NOMO-1 (cell line): ENCODE measurements at regions not wholly inside any gene's neighbourhood (a gene's known extent, or its start where the extent isn't known, plus 50 kb on each side); places are given as distances from the start of the nearest gene placed in this dataset.
"Not testable (repeated sequence)": the region's sequence is repeated elsewhere in the genome, so short reads cannot be mapped to it uniquely, and the experiment has no call there.

Experiments used
- DNase-seq, 2 experiments: peaks; one replicate each; lab custom pipeline; 2025; ENCODE audit not compliant: unreplicated experiment in 2 of 2; lab: John Stamatoyannopoulos, UW

DNA sequence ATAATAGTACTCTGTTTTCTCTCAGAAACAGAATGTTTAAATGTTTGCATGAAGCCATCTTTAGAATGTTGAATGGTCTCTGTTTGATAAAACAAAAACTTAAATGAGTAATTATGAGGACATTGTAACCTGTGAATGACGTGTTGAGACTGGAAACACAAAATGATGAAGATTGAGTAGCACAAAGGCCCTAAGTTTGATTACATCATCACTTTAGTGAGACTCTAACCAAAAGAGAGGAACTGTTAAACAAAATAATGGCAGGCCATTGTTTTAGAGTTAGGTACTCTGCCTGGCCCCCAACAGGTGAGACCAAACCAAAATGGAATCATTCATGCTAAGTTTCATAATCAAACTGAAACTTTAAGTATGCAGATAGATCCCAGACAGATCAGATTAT lies 1561.7 kb upstream of the SLC39A10 start:
- DNase-seq: no peak

DNA sequence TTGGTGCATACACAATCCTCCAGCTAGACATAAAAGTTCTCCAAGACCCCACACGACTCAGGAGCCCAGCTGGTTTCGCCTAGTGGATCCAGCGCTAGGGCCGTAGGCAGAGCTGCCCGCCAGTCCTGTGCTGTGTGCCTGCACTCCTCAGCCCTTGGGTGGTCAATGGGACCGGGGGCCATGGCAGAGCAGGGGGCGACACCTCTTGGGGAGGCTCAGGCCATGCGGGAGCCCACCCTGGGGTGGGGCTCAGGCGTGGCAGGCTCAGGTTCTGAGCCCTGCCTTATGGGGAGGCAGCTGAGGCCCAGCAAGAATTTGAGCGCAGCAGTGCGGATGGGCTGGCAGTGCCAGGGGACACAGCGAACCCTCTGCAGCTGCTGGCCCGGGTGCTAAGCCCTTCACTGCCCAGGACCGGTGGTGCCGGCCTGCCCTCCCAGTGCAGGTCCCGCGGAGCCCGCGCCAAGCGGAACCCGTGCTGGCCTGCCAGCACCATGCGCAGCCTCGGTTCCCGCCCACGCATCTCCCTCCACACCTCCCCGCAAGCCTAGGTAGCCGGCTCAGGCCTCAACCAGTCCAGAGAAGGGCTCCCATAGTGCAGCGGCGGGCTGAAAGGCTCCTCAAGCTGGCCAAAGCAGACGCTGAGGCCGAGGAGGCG lies 1566.6 kb upstream of the SLC39A10 start:
- DNase-seq: no peak

DNA sequence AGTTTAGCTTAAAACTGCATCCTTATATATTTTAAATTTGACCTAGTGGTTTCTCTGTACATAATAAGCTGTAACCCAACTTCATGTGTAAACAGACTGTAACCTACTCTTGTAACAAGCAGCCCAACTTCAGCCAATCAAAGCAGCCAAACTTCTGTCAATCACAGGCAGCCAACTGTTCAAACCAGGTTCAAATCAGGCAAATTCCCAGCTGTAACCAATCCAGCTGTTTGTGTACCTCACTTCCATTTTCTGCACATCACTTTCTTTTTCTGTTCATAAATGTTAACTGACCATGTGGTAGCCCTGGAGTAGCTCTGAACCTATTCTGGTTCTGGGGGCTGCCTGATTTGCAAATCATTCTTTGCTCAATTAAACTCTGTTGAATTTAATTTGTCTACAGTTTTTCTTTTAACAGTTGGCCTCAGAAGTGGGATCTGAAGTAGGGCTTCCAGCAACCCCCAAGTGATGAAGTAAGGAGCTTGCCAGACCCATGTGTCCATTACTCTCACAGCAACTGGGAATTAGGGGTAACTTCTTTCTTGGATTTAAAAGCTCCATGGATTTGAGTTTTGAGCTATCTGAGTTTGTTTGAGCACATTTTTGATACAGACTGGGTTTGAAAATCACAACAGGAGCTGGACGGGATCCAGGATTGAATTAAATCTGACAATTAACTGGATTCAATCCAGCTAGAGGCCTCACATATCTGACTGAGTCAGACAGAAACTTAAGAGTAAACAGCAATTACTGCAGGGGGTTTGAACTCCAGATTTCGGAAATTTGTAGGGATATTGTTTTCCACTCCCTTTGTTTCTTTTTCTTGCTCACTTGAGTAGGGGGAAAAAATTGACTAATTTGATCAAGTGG lies 1569.7 kb upstream of the SLC39A10 start:
- no peak for DNase-seq

DNA sequence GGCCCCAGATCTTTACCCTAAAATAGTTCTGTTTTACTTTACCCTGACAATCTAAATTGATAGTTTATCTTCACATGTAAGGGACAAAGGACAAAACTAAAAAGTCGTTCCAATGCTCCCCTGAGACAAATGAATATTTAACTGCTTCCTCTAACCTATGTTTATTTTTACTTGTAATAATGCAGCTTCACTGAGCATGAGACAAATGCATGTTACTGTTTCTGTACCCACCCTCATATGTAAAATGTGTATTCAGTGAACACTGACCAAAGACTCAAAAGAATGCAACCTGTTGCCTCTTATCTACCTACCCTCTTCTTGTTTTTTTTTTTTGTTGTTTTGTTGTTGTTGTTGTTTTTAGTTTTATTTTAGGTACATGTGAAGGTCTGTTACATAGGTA lies 1570.9 kb upstream of the SLC39A10 start:
- no peak for DNase-seq

DNA sequence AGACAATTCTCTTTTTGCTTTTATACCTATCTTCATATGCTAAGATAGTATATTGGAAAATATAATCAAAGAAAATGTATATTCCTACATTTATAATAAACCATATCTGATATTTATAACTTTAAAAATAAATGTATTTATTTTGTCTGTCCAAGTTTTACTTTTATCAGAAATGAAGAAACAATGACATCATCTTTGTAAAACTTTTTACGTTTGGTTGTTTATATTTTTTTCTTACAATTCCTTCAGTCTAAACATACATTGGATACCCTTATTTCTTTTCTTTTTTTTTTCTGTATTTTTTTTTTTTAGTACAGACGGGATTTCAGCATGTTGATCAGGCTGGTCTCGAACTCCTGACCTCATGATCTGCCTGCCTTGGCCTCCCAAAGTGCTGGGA lies 1577.0 kb upstream of the SLC39A10 start:
- DNase-seq: no peak

DNA sequence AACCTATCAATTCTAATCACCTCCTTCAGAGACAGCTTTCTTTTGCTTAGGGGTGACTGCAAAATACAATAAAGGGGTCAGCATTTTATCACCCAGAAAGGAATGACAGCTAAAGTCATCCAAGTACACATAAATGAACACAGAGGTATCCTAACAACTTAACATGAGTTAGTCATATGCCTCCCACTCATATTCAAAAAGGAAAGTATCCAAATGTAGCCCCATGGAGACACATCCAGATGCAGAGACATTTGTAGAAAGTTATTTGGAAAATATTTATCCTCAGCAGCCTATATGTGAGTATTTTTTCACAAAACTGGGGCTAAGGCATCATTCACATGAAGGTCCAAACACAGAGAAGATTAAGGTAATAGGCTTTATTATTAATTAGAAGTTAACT lies 1579.7 kb upstream of the SLC39A10 start:
- DNase-seq: no peak

DNA sequence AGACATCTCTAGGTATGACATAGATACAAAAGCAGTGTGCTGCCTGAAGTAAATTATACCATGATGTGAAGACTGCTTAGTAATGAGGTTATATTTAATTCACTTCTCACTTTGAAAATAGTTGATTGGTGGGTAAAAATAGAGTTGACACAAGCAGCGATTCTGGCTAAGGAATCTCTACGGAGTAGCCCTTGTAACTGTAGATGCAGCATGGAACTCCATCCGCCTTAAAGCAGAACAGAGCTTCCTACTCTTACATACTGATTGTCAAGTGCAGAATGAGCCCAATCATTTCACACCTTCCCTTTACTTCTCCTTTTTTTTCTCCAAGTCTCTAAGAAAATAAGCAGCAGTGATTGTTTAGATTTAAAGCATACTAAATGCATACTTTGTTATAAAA lies 1594.6 kb upstream of the SLC39A10 start:
- DNase-seq: peak; percentile 25 to 27

DNA sequence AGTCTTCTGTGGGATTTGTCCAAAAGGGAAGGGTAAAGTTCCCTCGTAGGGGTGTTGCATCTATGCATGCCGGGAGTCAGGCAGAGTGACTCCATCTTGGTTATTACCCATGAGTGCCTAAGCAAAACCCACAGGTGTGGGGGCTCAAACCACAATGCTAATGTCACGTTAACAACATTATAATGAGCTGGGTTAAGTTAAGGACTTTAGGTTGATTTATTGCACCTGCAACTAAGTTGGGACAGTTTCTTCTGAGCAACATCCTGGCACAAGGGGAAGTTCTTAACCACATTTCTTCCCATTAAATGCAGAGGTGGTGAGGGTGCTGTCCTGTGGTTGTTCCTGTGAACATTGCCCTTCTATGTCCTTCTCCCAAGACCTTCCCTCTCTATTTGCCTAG lies 1596.8 kb upstream of the SLC39A10 start:
- DNase-seq: peak; percentile 63 to 77

DNA sequence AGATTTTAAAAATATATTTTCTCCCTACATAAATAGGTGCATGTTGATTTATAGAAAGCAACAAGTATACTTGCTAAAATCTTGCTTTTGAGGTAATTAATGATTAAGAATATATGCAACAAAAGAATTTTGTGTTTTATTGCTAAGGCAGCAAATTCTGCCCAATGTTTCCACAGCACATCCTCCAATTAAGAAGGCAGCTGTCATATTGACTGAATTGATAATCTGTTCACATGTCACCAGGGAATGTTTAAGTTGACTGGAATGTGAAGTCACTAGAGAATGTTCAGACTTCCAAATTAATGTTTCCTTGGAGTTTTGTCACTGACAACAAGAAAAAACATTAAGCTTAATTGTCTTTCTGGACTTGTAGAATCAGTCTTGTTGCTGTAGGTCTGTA lies 1602.7 kb upstream of the SLC39A10 start:
- DNase-seq: no peak

DNA sequence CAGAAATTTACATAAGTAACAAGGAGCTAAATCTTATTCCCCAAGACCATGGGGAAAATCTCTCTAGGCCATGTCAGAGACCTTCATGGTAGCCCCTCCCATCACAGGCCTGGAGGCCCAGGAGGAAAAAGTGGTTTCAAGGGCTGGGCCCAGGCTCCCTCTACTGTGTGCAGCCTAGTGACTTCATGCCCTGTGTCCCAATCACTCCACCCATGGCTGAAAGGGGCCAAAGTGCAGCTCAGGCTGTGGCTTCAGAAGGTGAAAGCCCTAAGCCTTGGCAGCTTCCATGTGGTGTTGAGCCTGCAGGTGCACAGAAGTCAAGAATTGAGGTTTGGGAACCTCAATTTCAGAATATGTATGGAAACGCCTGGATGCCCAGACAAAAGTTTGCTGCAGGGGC lies 1612.7 kb upstream of the SLC39A10 start:
- DNase-seq: no peak

DNA sequence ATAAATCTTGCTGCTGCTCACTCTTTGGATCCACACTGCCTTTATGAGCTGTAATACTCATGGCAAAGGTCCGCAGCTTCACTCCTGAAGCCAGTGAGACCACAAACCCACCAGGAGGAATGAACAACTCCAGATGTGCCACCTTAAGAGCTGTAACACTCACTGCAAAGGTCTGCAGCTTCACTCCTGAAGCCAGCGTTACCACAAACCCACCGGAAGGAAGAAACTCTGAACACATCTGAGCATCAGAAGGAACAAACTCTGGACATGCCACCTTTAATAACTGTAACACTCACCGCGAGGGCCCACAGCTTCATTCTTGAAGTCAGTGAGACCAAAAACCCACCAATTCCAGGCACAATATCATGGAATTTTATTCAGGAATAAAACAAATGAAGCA lies 1635.9 kb upstream of the SLC39A10 start:
- not testable (repeated sequence) for DNase-seq

DNA sequence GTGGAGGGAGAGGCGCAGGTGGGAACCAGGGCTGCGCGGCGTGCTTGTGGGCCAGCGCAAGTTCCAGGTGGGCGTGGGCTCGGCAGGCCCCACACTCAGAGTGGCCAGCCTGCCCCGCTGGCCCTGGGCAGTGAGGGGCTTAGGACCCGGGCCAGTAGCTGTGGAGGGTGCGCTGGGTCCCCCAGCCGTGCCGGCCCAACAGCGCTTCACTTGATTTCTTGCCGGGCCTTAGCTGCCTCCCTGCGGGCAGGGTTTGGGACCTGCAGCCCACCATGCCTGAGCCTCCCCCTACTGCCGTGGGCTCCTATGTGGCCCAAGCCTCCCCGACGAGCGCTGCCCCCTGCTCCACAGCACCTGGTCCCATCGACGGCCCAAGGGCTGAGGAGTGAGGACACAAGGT lies 1636.9 kb upstream of the SLC39A10 start:
- no peak for DNase-seq

DNA sequence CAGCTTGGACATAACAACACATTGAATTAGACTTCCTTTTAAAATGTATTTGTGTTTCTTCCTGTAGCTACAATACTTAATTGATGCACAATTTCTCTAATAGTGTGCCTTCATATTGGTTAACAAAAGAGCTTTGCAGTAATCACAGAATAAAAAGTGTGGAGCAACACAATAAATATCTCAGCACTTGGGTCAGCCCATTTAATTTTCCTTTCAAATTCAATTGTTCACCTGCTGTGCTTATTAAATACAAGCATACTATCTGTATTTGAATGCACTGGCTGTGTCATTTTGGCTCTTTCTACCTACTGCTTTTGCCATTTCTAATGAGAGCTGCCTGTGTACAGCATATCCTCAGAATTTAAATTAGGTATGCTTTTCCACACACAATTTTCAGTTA lies 1641.3 kb upstream of the SLC39A10 start:
- DNase-seq: no peak

DNA sequence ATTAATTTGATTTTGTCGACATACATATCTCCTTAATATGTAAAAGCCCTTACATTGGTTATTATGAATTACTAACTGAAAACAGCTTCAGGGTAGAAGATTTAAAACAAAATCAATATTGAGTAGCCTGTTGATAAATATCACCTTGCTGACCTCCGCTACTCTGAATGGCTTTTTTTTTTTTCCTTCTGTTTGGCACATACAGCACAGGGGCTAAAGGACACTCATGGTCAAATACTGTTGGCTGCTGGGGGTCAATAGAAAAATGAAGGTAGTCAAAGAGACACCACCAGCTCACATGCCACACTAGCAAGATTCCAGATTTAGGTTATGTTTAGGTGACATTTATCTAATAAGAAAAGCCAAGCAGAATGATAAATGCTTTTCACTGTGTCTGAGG lies 1642.4 kb upstream of the SLC39A10 start:
- DNase-seq: no peak

DNA sequence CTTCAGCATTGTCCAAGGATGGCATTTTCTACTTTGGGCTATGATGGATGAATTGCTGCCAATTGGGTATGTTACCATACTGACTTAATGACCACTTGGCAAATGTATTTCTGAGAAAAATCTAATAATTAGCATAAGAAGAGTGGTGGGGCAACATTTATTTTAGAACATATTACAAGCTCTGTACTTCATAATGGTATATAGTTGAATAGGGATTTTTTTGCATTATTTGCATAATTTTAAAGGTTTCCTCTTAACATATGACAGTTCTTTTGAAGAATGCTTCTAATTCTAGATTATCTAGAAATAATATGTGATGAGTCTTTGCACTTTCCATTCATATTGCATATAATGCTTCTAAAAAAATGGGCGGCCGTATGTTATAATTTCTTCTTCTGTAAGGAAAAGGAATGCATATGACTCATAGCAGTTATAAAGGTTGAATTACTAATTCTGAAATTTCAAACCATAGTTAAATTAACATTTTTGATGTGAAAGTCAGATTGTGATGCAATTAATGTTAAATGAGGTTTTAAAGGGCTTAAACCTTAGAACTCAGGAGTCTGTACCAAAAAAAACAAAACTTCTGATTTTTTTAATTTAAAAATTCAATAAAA lies 1652.3 kb upstream of the SLC39A10 start:
- DNase-seq: no peak

DNA sequence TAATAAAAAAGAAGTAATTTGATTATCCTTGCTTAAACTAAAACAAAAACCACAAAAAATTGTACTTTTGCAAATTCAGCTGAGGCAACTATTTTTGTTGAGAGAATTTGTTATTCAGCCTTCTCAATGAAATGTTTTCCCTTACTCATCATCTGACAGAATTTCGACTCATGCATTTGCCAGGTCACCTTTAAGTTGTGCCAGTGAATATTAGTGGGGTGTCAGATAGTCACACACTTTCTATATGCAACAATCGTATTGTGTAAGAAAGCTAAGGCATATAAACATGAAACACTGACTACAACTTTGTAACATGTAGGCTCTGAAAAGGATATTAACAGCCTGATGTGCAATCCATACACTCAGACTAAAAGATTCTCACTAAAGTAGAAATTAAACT lies 1653.1 kb upstream of the SLC39A10 start:
- no peak for DNase-seq

DNA sequence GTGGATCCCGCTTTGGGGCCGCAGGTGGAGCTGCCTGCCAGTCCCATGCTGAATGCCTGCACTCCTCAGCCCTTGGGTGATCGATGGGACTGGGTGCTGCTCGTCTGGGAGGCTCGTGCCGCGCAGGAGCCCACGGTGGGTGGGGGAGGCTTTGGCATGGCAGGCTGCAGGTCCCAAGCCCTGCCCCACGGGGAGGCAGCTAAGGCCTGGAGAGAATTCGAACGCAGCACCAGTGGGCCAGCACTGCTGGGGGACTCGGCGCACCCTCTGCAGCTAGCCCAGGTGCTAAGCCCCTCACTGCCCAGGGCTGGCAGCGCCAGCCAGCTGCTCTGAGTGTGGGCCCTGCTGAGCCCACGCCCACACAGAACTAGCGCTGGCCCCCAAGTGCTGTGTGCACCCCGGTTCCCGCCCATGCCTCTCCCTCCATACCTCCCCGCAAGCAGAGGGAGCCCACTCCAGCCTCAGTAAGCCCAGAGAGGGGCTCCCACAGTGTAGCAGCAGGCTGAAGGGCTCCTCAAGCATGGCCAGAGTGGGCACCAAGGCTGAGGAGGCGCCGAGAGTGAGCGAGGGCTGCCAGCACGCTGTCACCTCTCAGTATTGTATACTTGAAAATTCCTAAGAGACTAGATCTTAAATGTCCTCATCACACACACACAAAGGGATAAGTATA lies 1654.2 kb upstream of the SLC39A10 start:
- no peak for DNase-seq

DNA sequence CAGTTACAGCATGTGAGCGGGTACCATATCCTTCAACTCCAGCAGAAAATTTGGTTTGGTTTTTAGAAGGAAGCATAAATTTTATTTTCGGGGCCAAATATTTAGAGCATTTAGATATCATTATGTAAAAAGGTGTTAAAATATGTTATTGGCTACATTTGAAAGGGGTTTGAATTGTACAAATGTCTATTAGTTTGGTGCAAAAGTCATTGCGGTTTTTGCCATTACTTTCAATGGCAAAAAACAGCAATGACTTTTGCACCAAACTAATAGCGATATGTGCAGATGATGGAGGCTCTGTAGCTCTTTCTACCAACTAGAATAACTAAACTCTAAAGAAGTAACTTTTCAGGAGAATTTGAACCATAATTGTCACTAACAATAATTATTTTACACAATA lies 1666.2 kb upstream of the SLC39A10 start:
- DNase-seq: no peak

DNA sequence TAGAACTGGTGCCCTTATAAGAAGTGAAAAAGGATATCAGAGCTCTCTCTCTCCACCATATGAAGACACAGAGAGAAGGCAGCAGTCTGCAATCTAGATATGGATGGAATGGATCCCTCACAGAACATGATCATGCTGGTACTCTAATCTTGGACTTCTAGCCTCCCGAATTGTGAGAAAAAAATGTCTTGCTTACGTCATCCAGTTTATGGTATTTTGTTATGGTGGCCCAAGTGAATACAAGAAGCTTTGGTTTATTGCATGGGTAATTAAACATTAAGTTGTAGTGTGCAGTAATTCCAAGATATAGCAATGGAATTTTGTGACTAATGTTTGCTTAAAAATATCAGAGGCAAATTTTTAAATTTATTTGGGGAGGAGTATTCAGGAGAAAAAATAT lies 1667.4 kb upstream of the SLC39A10 start:
- no peak for DNase-seq

DNA sequence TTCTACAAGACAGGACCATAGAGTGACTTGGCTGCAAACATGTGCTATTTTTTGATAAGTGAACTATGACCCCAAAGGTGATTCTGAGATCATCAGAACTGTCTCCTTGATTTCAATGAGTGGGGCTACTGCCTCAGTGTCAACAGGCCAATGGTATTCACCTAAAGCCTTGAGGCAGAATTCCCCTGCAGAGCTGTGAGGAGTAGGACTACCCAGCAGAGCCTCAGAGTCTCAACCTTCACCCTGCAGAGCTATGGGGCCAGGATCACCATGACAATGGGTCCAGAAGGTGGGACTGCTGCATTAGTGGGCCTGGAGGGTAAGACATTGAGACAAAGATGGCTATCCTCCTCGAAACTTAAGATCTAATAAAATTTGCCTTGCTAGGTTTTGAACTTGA lies 1668.2 kb upstream of the SLC39A10 start:
- no peak for DNase-seq

DNA sequence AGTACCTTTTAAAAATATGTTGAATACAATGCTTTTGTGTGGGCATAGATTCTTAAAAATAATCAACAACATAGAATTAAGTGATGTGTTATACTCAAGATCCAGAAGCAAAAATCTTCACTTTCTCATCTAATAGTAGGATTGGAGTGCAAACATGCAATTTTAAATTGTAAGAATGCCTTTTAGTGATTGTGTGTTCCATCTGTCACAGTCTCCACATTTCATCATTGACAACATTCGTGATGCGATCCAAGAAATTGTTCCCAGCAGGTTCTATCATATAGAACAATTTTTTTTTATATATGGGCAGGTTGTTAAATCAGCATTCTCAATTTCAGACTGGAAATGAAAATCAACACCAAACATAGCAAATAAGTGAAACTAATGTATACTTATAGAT lies 1671.8 kb upstream of the SLC39A10 start:
- DNase-seq: no peak
